Right lobe of liver (tissue), 4 donors: ENCODE measurements at regions not wholly inside any gene's neighbourhood (a gene's known extent, or its start where the extent isn't known, plus 50 kb on each side); places are given as distances from the start of the nearest gene placed in this dataset.

Experiments
- CTCF ChIP-seq, 4 donors: fragments of 200-600 bp in 3 of 4; fragments of 450-650 bp in 1 of 4; IDR thresholded peaks; one replicate each; pipeline versions ENCODE4 v1.5.1 to v1.8.0; 2016 to 2022; ENCODE audit warnings: antibody characterized with exemption in 4 of 4, mild to moderate bottlenecking in 2 of 4
- POLR2A ChIP-seq: fragments of 450-650 bp; IDR thresholded peaks from one replicate; pipeline ENCODE4 v1.6.1; 2017; ENCODE audit warnings: antibody characterized with exemption, mild to moderate bottlenecking
- donor health status: DM: no; HTN: no; CAD: no.
- donor health status: DM: no; HTN: no; CAD: no.
- donor health status: DM: no; HTN: yes; CAD: no.

GRCh38 chr11:40027720-40028119 lies 1431.7 kb downstream of the LRRC4C start:
- TF ChIP-seq CTCF (IDR thresholded peaks at IDR 0.05) (no peak), POLR2A (no peak)
